Cardiac fibroblast (primary cell): ENCODE measurements at regions not wholly inside any gene's neighbourhood (a gene's known extent, or its start where the extent isn't known, plus 50 kb on each side); places are given as distances from the start of the nearest gene placed in this dataset.
A peak's percentile ranks its signal among the peaks of the same experiment; 100 is the strongest.
"Not testable (repeated sequence)": the region's sequence is repeated elsewhere in the genome, so short reads cannot be mapped to it uniquely, and the experiment has no call there.

Experiments
- DNase-seq, 2 donors: peaks; one replicate each; pipeline versions ENCODE4 v3.0.0 to v3.0.0-alpha.2; 2010; ENCODE audit warnings: low read depth in 2 of 2
- H3K4me3 ChIP-seq, 2 donors: replicated peaks in 1 of 2; 1 replicate in 1 of 2; 2 replicates in 1 of 2; pipeline ENCODE4 v1.5.1; 2011; ENCODE audit warnings: low read depth in 2 of 2, low read length in 2 of 2, mild to moderate bottlenecking in 2 of 2, moderate library complexity in 1 of 2
- TF ChIP-seq, protein P1 (sequence below): IDR thresholded peaks from one replicate; pipeline ENCODE4 v1.5.1; 2011; ENCODE audit warnings: low read depth, mild to moderate bottlenecking, low read length, inconsistent platforms

DNA sequence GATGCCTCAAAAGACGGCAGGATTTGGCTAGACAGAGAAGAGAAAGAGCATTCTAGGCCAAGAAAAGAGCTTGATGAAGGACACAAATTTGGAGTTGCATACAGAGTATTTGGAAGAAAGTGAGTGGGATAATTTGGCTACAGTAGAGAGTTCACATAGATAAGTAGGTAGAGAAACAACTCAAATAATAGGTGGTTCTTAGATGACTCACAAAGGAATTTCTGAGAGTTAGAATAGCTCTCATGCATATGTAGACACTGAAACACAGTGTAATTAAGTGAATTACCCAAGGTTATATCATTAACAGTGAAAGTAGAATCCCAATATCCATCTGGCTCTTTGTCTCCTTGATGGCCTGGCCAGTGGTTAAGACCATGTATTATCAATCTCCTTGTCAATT is 228.6 kb upstream of the DDI1 start:
- DNase-seq = peak; percentile 30 to 74
- TF ChIP-seq, protein P1, sequence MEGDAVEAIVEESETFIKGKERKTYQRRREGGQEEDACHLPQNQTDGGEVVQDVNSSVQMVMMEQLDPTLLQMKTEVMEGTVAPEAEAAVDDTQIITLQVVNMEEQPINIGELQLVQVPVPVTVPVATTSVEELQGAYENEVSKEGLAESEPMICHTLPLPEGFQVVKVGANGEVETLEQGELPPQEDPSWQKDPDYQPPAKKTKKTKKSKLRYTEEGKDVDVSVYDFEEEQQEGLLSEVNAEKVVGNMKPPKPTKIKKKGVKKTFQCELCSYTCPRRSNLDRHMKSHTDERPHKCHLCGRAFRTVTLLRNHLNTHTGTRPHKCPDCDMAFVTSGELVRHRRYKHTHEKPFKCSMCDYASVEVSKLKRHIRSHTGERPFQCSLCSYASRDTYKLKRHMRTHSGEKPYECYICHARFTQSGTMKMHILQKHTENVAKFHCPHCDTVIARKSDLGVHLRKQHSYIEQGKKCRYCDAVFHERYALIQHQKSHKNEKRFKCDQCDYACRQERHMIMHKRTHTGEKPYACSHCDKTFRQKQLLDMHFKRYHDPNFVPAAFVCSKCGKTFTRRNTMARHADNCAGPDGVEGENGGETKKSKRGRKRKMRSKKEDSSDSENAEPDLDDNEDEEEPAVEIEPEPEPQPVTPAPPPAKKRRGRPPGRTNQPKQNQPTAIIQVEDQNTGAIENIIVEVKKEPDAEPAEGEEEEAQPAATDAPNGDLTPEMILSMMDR = no peak

DNA sequence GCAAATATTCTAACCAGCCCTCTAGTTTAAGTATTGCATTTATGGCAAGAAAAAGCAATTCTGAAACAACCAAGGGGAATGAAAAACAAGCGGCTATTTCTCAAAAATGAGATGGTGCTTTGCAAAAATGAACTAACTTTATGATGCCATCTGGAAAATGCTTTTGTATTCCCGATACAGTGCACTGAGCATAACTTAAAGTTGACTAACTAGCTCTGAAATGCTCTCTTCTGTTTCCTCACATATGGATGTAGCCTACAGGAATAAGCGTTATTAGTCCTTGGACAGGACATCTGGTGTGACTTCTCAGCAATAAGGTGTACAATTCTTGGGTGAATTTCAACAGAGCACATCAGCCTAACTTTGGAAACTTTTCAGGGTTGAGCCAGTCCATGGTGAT is 228.2 kb upstream of the DDI1 start:
- no peak overlapping the region for H3K4me3 ChIP-seq
- TF ChIP-seq, protein P1 = no peak
- DNase-seq = no peak

More for the DNA sequence above, 228.6 kb upstream of the DDI1 start:
- H3K4me3 ChIP-seq = no peak overlapping the region

DNA sequence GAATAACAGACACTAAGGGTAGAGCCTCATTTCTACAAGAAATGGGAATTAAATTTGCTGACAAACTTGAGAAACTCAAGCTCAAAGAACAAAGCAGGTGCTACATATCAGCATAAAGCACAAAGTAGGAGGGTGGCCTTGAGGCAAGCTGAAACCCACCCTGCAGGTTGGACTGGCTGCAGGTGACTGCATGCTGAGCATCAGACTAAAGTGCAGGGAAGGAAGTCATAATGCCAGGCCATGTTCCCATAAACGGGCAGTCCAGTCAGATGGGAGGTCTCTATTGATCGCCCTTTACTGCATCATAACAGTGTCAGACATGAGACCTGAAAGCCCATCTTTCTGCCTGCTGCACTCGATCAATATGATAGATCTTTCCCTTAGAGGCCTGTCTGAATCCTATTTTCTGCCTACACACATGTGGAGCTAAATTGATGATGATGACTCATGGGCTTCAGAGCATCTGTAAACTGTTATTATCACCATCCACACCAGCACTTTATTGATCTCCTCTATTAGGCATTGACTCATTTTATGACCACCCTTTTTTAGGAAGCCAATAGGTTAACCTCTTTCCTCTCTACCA is 224.5 kb upstream of the DDI1 start:
- no peak for DNase-seq
- H3K4me3 ChIP-seq = no peak overlapping the region
- TF ChIP-seq, protein P1 = no peak

DNA sequence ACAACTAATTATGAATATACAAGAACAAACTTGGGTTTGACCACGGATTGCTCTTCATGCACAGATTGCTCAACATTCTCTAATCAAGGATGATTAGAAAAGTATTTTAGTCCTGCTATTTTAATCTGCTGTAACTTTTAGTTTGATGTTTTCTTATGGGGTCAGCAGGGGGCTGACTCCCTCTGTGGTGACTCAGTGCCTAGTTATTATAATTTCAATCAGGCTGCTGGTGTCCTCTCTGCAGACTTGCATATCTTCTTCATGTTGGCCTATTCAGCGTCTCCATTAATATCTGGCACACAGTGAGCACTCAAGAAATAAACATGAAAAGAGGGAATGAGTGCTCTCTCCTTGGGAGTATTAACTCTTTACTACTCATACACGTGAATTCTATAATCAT is 223.8 kb upstream of the DDI1 start:
- H3K4me3 ChIP-seq = no peak overlapping the region
- TF ChIP-seq, protein P1 = no peak
- no peak for DNase-seq

DNA sequence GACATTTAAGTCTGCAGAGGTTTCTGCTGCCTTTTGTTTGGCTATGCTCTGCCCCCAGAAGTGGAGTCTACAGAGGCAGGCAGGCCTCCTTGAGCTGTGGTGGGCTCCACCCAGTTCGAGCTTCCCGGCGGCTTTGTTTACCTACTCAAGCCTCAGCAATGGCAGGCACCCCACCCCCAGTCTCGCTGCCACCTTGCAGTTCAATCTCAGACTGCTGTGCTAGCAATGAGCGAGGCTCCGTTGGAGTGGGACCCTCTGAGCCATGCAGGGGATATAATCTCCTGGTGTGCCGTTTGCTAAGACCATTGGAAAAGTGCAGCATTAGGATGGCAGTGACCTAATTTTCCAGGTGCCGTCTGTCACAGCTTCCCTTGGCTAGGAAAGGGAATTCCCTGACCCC is 216.1 kb upstream of the DDI1 start:
- not testable (repeated sequence) for H3K4me3 ChIP-seq, DNase-seq

DNA sequence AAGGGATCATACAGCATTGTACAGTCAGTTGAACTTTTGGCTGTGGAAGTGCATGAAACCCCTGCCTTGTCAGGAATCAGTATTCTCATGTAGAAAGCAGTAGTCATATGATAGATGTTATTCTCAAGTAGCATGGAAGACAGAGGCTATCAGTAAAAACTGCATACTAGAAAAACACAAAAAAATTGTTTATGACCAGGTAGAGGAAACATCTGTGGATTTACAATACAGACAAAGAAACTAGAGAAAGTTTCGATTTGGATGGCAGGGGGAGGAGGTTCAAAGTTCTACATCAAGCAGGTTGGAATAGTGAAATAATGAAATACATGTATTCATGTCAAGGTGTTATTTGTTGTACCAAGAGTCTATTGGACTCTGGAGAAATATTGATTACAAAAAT is 212.3 kb upstream of the DDI1 start:
- no peak overlapping the region for H3K4me3 ChIP-seq
- DNase-seq = no peak
- TF ChIP-seq, protein P1 = no peak

DNA sequence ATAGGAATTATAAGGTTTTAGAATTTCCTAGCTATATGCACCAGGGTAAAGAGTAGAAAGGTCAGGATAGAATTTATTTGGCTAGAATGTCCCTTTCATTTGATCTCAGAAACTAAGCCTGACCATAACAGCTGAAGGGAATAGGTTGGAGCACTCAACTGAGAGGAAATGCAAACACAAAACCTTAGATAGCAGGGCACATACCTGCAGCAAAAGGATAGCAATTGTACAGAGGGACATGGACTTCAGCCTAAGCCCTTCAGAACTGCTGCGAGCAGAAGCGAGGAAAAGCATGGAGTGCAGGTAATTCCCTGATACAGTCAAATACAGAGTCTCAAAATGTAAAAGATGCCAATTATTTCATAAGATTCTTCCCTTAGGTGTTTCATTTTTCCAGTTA is 211.0 kb upstream of the DDI1 start:
- H3K4me3 ChIP-seq = no peak overlapping the region
- TF ChIP-seq, protein P1 = no peak
- no peak for DNase-seq
